ENCODE measurements at regions not wholly inside any gene's neighbourhood (a gene's known extent, or its start where the extent isn't known, plus 50 kb on each side); places are given as distances from the start of the nearest gene placed in this dataset.
"Not testable (repeated sequence)": the region's sequence is repeated elsewhere in the genome, so short reads cannot be mapped to it uniquely, and the experiment has no call there.

DNA sequence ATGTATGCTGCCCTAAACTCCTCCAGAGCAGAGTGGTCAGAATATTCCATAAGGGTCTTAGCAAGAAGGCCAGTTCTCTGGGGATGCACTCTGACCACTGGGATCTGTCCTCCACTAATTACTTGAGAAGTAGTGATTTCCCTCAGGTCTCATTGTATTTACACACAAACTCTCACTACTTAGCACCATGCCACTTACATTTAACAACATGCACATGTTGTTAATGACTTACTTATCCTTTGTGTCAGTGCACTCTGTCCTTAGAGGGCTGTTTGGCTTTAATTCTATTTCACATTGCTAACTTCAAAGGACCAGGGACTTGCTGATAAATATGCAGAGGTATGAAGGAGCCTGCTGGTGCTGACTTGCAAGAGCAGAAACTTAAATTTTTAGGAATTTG lies 1415.5 kb upstream of the ACVR2A start:
- DNase-seq, result no peak

DNA sequence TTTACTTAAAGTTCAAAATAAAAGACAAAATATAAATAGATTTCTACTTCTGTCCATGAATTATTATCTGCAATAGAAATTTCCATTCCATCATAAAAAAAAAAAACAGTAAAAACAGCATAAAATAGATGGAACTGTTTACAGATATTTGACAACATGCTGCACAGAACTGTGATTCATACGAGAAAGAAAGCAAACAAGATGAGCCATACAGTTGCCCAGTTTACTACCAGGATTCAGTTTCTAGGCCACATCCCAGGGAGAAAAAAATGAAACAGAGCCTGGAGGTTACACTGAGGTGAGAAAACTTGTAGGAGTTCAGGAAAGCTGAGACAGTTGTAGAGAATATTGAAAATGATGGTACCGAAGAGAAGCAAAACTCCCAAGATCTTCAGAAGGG lies 1426.9 kb upstream of the ACVR2A start:
- no peak for DNase-seq

DNA sequence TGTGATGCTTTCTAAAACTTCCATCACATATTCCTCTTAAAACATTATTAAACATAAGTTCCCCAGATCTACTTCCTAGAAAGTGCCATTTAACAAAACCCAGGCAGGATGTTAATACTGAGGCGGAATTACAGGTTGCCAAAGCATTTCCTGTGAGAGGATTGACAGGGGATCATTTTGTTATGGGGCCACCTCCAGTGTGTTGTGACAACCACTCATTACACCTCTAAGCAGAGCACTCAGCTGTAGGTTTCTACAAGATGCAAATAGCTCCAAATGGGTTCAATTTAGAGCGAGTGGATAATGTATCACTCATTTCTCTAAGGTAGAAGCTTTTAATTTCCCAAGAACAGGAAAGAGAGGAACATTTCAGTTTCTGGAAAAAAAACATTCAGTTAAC lies 1429.5 kb upstream of the ACVR2A start:
- no peak for DNase-seq

DNA sequence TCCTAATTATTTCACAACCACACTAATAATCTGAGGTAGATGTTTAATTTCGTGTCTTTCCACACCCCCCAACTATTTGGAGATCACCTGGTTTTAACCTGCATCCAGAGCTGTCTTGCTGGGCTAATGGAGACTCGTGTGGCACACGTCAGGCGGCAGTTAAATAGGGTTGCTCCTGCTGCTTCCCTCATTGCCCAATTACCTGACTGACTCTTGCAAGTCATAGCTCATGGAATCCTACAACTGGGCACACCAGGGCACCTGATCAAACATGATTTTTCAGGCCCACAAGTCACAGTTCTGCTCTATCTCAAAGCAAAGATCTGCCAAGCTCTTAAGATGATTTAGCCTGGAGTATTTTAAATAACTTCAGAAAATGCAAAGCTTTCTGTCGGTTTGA lies 1430.4 kb upstream of the ACVR2A start:
- DNase-seq, result no peak

DNA sequence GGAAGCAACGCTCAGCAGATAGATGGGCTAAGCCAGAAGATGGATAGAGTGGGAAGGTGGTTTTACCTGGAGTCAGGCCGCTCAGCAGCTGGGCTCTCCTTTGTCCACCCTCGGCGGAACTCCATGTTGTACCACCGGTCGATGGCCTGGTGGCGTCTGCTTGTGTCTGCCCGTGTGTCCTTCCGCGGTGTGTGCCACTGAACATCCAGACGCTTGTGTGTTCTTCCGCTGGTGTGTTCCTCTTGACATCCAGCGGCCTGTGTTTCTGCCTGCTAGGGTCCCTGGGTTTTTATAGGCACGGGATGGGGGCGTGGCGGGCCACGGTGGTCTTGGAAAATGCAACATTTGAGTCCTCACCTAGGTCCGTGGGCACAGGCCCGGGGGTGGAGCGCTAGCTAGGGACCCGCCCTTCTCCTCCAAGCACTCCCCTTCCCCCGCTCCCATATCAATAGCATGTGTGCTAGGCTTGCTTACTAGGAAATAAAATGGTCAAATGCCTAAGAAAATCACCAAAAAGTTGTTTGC lies 1431.7 kb upstream of the ACVR2A start:
- no peak for DNase-seq

DNA sequence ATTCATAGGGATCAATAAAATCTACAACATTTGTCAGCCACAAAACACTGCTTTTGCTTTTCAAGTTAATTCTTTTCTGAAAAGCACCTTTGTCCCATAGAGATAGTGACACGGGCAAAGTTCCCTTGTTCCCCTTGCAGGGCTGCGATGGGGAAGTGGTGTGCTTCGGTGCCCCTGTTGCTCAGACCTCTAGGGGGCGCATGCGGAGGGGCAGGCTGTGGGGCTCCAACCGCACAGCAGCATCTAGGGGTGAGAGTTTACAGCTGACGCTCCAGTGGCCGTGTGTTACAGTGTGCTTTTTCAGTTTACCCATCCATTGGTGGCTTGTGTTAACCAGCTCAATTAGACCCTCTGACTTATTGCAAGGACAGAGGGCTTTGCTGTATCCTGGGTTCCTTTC lies 1432.2 kb upstream of the ACVR2A start:
- DNase-seq, result no peak

DNA sequence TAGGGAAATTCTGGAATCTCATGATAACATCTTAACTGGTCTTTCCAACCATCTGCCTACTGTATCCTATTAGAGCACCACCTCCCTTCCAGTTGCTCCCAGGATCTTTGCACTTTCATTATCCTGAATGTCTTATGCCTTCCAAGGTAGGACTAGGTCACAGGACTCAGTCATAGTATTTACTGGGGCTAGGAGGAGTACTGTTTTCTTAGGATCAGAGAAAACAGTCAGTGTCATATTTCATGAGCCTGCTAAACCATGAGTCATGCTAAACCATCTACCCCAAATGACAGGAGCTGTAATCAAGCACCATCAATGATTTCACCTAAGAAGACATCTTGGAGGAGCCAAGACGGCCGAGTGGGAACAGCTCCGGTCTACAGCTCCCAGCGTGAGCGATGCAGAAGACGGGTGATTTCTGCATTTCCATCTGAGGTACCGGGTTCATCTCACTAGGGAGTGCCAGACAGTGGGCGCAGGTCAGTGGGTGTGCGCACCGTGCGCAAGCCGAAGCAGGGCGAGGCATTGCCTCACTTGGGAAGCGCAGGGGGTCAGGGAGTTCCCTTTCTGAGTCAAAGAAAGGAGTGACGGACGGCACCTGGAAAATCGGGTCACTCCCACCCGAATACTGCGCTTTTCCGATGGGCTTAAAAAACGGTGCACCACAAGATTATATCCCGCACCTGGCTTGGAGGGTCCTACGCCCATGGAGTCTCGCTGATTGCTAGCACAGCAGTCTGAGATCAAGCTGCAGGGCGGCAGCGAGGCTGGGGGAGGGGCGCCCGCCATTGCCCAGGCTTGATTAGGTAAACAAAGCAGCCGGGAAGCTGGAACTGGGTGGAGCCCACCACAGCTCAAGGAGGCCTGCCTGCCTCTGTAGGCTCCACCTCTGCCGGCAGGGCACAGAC lies 1439.2 kb upstream of the ACVR2A start:
- DNase-seq, result not testable (repeated sequence)

DNA sequence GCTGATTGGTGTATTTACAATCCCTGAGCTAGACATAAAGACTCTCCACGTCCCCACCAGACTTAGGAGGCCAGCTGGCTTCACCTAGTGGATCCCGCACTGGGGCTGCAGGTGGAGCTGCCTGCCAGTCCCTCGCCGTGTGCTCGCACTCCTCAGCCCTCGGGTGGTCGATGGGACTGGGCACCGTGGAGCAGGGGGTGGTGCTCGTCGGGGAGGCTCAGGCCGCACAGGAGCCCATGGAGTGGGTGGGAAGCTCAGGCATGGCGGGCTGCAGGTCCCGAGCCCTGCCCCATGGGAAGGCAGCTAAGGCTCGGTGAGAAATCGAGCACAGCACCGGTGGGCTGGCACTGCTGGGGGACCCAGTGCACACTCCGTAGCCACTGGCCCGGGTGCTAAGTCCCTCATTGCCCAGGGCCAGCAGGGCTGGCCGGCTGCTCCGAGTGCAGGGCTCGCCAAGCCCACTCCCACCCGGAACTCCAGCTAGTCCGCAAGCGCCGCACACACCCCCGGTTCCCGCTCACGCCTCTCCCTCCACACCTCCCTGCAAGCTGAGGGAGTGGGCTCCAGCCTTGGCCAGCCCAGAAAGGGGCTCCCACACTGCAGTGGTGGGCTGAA lies 1441.2 kb upstream of the ACVR2A start:
- DNase-seq, result not testable (repeated sequence)

DNA sequence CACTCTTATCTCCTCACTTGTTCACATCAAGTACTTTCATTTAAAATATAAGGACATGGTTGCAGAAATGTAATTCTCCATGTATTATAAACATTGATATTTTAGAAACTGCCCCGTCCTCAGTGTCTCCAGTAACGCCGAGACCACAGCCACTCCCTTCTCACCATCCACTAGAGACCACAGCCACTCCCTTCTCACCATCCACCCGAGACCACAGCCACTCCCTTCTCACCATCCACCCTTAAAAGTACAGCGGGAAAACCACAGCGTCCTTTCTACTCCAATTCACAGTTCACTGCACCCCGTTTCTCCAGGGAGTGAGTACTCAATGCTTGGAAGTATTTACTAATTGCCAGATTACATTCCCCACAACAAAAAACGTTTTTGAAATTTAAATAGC lies 1452.2 kb upstream of the ACVR2A start:
- DNase-seq, result no peak

DNA sequence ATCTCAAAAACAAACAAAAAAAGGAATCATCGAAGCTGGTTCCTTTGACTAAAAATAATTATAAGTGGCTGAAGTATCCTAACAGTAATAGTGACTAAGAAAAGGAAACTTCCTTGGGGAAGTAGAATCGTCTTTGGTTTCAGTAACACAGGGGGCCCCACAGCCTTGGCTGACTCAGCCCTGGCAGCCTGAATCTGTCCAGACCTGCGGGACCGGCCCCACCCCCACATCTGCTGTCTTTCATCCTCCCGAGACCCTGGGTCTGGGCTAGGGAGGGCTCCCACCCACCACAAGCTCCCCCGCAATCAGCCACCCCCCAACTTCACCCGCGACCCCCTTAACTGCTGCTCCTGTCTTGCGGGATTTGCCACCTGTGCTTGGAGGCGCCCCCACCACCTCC lies 1452.6 kb upstream of the ACVR2A start:
- DNase-seq, result no peak

DNA sequence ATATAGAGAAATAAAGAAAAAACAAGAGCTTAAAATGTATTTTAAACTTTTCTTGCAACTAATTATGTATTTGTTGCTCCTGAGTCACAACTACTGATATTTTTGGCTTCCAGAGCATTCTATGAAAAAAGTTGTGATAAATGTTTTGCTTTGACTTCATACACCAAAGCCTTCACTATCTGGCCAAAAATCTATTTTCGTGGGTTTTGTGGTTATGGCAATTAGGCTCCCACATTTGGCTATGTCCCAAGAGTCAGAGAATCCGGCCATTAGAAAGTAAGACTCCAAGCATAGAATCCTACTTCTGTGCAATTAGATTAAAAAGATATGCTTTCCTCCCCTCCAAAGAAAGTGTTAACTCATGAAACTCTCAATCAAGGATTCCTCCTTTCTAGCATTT lies 1456.1 kb upstream of the ACVR2A start:
- no peak for DNase-seq

DNA sequence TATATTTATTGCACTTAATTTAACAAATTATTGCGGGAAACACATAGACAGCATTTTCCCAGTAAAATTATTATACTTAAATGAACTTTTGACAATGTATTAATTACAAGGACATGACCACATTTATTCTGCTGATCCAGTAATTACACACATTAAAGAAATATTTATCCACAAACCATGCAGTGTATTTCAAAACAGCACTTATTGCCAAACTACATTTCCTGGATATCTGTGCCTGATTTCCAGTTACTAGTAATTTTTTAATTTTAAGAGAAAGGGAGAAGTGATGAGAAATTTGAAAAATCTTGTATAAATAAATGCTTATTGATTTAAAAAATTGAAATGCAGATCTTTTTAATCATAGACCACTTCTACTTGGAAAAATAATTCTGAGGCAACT lies 1458.7 kb upstream of the ACVR2A start:
- no peak for DNase-seq

DNA sequence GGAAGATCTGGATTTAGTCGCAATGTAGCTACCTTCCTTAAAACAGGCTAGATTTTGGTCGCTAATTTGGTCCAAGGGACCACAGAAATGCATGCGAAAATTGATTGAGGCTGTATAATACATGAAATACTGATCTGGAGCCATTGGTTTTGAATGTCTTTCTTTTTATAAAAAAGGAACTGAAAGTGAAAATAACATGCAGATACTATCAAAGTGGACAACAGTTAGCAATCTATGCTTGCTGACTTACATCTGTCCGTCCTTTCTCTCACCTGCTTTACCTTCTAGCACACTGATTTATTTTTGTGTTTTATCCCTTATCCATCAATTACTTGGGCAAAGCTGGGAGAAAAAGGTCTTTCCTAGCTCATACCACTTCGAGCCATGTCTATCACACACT lies 1459.8 kb upstream of the ACVR2A start:
- no peak for DNase-seq

DNA sequence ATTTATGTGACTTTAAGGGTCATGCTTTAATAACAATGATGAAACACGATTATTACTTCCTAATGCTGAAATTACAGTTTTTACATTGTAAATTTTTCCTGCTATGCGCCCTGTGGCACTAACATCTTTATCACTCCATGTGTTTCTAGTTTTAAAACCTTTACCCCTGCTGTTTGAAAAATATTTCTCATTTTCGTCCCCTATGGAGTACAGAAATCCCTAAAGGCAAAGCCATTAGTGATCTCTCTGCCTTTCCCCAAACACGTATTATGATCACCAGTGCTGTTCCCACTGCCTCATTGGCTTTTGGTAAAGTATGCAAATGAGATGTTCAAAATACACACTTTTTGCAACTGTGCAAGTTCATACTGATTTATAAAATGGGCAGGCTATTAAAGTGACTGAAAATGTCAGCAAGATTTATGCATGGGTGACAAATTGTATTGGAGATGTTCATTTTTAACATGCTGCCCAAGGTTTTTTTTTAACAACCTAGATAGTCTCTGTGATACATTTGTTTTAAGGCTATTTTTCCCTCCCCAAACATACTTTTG lies 1468.2 kb upstream of the ACVR2A start:
- no peak for DNase-seq

DNA sequence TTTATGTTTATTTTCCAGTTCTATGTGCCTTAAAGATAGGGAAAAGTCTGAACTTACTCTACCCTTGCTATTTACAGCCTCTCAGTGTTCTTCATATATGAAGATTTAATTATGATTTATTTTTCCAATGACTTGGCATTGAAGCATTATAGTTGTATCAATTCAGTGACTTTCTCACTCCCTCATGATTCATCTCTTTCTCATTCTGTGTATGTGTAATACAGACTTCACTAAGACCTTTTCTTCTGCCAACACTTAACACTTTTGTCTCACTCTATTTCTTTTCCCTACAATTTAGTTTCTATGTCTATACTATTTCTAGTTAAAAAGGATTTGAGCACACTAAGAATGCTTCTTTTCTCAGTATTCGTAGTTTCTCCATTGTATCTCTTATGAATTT lies 1470.3 kb upstream of the ACVR2A start:
- DNase-seq, result no peak

DNA sequence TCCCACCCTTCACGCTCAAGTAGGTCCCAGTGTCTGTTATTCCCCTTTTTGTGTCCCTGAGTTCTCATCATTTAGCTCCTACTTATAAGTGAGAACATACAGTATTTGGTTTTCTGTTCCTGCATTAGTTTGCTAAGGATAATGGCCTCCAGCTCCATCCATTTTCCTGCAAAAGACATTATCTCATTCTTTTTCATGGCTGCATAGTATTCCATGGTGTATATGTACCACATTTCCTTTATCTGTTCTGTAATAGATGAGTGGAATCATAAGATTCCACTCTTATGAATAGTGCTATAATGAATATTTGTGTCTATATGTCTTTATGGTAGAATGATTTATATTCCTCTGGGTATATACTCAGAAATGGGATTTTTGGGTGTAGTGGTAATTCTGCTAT lies 1473.5 kb upstream of the ACVR2A start:
- not testable (repeated sequence) for DNase-seq

DNA sequence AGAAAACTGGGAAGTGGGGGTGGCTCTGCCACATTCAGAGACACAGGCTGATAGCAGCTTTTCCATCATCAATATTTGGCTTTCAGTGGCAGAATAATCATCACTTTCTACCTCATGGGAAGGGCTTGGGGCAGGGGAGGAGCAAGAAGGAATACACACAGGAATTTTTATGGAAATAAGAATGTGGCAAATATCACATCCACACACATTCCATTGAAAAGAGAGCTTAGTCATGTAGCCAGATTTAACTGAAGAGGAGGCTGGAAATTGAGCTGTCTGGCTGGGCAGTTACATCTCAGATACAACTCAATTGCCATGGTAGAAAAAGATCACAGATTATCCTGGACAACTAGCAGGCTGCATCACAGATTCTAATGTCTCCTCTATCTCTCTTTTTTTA lies 1474.0 kb upstream of the ACVR2A start:
- DNase-seq, result no peak

DNA sequence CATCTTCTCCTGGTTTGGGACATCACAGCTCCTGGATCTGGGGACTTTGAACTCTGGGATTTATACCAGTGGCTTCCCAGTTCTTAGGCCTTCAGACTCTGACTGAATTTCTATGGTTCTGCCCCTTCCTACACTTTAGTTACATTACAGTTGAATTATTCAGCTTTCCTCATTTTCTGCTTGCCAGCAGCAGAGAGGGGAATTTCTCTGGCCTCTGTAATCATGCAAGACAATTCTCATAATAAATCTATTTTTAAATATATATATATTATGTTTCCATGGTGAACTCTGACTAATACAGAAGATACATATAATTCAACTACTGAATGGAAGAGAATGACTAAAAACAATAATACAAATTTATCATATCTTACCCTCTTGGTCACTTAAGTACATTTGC lies 1478.6 kb upstream of the ACVR2A start:
- no peak for DNase-seq

DNA sequence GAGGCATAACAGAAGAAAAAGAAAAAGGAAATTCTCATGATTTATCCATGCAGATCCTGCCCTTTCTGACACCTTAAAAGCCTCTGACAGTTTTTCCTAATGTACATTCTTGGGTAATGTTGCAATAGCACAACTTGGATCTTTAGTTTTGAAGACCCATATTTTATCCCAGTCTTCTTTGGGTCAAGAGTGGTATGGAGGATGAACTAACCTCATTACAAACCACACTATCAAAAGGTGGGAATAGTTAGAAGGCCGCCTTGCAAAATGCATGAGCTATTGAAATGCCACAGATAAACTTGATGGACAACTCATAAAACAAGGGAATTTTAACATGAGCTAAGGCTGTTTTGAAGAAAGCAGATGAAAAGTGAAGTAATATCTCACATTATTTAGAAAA lies 1479.8 kb upstream of the ACVR2A start:
- no peak for DNase-seq

DNA sequence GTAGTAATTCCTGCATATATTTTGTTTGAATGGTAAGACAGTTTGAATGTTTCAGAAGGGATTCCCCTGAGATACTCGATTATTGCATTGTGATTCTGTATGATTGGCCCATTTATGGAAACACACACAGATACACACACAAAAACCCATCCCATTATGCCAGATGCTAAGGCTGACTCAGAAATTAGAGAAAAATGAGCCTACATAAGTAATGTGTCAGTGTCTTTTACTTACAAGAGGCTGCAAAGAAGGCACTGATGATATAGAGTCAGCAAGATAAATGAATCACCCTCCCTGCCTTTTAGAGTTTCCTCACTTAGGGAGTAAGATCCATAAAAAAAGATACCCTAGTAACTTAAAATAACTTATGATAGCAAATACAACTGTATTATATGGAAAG lies 1481.1 kb upstream of the ACVR2A start:
- no peak for DNase-seq

DNA sequence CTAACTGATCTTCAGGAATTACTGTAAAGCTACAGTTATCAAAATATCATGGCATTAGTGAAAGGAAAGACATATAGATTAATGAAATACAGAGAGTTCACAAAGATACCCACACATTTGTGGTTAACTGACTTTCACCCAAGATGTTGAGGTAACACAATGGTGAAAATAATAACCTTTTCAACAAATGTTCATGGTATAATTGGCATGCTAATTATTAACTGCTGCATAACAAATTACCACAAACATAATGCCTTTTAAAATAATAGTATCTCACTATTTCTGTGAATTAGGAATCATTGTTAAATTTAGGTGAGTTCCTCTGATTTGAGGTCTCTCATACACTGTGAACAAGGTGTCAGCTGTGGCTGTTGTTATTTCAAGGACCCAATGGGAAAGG lies 1493.1 kb upstream of the ACVR2A start:
- DNase-seq, result no peak

DNA sequence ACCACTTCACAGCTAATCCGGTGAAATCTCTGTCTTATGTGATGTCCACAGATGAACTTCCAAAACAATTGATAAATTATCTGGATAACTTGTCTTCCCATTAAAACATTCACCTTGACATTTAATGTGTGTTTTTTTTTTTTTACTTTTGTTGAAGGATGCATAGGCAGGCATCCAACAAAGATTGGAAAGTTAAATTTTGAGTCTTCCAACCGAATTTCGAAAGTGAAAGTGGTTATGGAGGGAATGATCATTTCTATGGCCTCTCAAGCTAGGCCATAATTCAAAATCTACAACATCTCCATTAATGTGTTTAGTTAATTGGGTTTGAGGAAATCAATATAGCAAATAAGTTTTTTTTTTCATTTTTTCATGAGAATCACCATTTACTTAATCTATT lies 1495.5 kb upstream of the ACVR2A start:
- no peak for DNase-seq

DNA sequence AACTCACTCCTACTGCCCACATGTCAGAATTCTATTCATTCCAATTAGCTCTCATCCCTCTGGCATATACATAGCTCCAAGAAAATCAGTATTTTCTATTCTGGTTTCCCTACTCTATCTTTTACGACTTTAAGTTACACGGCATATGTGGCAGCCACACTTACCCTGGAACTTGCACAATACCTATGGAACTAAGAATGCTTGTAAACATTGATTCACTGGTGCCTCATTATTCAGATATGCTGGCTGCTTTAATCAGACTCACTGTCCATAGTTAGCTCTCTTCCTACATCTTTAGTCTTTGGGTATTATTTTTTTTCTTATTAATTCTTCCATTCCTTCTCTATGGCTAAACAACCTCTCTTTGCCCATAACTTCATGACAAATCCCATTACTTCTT lies 1519.9 kb upstream of the ACVR2A start:
- no peak for DNase-seq

DNA sequence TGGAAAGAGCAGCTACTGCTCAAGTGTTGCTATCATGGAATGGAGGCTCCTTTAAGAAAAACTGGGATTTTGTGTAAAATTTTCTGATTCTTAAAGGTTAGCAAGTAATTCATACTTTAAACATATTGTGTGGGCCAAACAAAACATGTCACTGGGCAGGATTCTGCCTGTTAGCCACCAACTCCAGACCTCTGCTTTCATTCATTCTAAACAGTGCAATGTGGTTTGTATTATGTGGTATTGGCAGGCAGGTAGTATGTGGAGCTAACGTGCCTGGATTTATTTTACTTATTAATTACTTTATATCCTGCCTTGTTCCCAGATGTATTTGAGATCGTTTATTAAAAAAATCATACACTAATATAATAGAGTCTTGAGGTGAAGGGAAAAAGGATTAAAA lies 1521.3 kb upstream of the ACVR2A start:
- no peak for DNase-seq
